CD4-positive, alpha-beta T cell treated with Interleukin-17A for 4 hours (primary cell): ENCODE measurements at regions not wholly inside any gene's neighbourhood (a gene's known extent, or its start where the extent isn't known, plus 50 kb on each side); places are given as distances from the start of the nearest gene placed in this dataset.

Experiments used
- DNase-seq: peaks from one replicate; pipeline ENCODE4 v3.0.0-alpha.2; 2020; ENCODE audit warnings: mixed read lengths

DNA sequence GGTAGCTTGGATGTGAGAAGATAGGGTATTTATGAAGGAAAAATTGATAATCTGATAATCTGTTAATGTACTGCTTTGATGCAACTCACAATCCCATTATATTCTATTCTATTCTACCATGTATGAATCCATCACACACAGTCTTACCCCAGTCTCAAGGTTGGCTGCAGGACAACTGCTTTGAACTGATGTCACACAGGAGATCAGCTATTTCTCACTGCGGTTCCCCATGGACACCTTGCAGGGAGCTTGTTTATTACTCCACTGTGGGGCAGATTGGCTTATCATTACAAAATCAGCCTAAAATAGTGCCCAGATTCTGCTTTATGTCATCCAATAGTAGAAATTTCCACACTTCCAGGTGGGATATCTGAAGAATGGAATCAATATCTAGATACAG lies 61.0 kb upstream of the HS3ST5 start:
- no peak for DNase-seq

GRCh38 chr6:114398481-114398880 lies 55.7 kb upstream of the HS3ST5 start:
- no peak for DNase-seq
